ENCODE measurements at regions not wholly inside any gene's neighbourhood (a gene's known extent, or its start where the extent isn't known, plus 50 kb on each side); places are given as distances from the start of the nearest gene placed in this dataset.

DNA sequence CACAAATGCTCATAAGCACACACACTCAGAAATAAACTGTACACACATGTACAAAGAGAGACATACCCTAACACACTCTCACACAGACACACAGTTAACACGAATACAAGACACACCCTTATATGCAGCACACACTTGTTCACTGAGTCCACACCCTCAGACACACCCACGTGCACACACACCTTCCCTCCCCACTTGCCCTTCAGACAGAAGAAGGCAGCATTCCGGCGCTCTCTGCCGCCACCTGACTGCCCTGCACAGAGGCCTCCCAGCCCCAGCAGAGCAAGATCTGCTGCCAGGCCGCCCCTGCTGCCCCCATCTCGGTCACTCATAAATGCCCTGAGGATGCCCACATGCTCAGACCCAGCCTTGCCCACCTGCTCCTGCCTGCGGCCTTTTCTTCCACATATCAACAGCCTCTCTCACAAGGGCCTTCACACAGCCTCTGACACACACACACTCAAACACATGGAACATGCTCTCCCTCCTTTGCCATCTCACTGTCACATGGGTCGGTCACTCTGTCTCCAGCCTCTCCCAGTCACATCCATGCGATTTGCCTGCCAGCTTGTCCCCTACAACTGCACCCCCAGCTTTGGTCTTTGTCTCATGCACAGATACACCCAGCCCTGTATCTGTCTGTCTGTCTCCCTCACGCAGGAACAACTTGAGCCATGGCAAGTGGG lies 71.1 kb downstream of the EPHB3 start:
- H3K9me3 Mint-ChIP-seq (ENCODE audit: unreplicated experiment): peaks cover 10% of the 10 kb centered on the region
- DNase-seq: no peak
- peaks cover 32% of the 10 kb centered on the region for H3K4me1 Mint-ChIP-seq (ENCODE audit: low read depth, unreplicated experiment)
- peak overlapping the region; percentile 4 for H3K4me3 Mint-ChIP-seq (ENCODE audit: unreplicated experiment)
- no peaks in the 10 kb centered on the region for H3K36me3 Mint-ChIP-seq (ENCODE audit: unreplicated experiment)
- TF ChIP-seq CTCF (IDR thresholded peaks at IDR 0.05; ENCODE audit: partially characterized antibody, unreplicated experiment): no peak
- H3K27ac Mint-ChIP-seq (ENCODE audit: unreplicated experiment): peak overlapping the region; percentile 67
- H3K27me3 Mint-ChIP-seq (ENCODE audit: unreplicated experiment): peaks cover 6% of the 10 kb centered on the region
